IPS DF 6.9 (cell line): ENCODE measurements at regions not wholly inside any gene's neighbourhood (a gene's known extent, or its start where the extent isn't known, plus 50 kb on each side); places are given as distances from the start of the nearest gene placed in this dataset.

Experiments
- DNase-seq: peaks from one replicate; pipeline ENCODE4 v3.0.0-alpha.2; 2013; ENCODE audit warnings: low read depth, low spot score
- H3K27ac ChIP-seq: one replicate; pipeline ENCODE4 v1.5.1; 2013; ENCODE audit warnings: low read length, control low read depth
- H3K27me3 ChIP-seq: 2 replicates; pipeline ENCODE4 v1.6.1; 2013; ENCODE audit warnings: mild to moderate bottlenecking, low read length; ENCODE audit not compliant: control insufficient read depth, insufficient read depth
- H3K36me3 ChIP-seq: 2 replicates; pipeline ENCODE4 v1.6.1; 2013; ENCODE audit warnings: low read length; ENCODE audit not compliant: control insufficient read depth, insufficient read depth
- H3K4me1 ChIP-seq: 2 replicates; pipeline ENCODE4 v1.6.1; 2013; ENCODE audit warnings: low read length; ENCODE audit not compliant: control insufficient read depth, insufficient read depth
- H3K4me3 ChIP-seq: 2 replicates; pipeline ENCODE4 v1.5.1; 2013; ENCODE audit warnings: mild to moderate bottlenecking, low read length
- H3K9me3 ChIP-seq: 2 replicates; pipeline ENCODE4 v1.6.1; 2013; ENCODE audit warnings: low read length, inconsistent platforms; ENCODE audit not compliant: control insufficient read depth, insufficient read depth
- WGBS: extraction: QIAGEN DNeasy Blood & Tissue Kit; methylation state at CpG from one replicate; pipeline ENCODE4 v1.1.7; 2013; ENCODE audit warnings: mixed read lengths, missing lambda C conversion rate; ENCODE audit not compliant: insufficient read length, insufficient coverage; 5-methylcytosine and 5-hydroxymethylcytosine counted together

GRCh38 chr10:60706146-60706545, 72.1 kb upstream of the CDK1 start:
- no peak for DNase-seq
- H3K27me3 ChIP-seq = no peaks in the 10 kb centered on the region
- no peaks in the 10 kb centered on the region for H3K4me1 ChIP-seq
- H3K4me3 ChIP-seq = no peak overlapping the region
- H3K27ac ChIP-seq = no peak overlapping the region
- no peaks in the 10 kb centered on the region; the same call in 1 of the 2 replicates for H3K9me3 ChIP-seq
- H3K36me3 ChIP-seq = no peaks in the 10 kb centered on the region
- WGBS = no CpG with 5 or more reads among the region's 1 CpG

- no peaks in the 10 kb centered on the region for H3K4me1 ChIP-seq
- H3K36me3 ChIP-seq = no peaks in the 10 kb centered on the region
- no CpG with 5 or more reads among the region's 1 CpG for WGBS
- H3K4me3 ChIP-seq = no peak overlapping the region
- no peaks in the 10 kb centered on the region for H3K27me3 ChIP-seq
- no peak for DNase-seq
- no peak overlapping the region for H3K27ac ChIP-seq
- H3K9me3 ChIP-seq = no peaks in the 10 kb centered on the region; the same call in 1 of the 2 replicates
These were observed 72.9 kb upstream of the CDK1 start for GRCh38 chr10:60705376-60705775.

- Histone ChIP-seq H3K4me3 (no peak overlapping the region), H3K36me3 (no peaks in the 10 kb centered on the region), H3K27ac (no peak overlapping the region), H3K9me3 (no peaks in the 10 kb centered on the region; the same call in 1 of the 2 replicates), H3K27me3 (no peaks in the 10 kb centered on the region), H3K4me1 (no peaks in the 10 kb centered on the region)
- no peak for DNase-seq
- no CpG with 5 or more reads among the region's 3 CpGs for WGBS
These were observed 73.8 kb upstream of the CDK1 start for GRCh38 chr10:60704471-60704870.

GRCh38 chr10:60703266-60704041, 74.8 kb upstream of the CDK1 start:
- H3K27me3 ChIP-seq = no peaks in the 10 kb centered on the region
- H3K9me3 ChIP-seq = no peaks in the 10 kb centered on the region; the same call in 1 of the 2 replicates
- no peak overlapping the region for H3K4me3 ChIP-seq
- no CpG with 5 or more reads among the region's 7 CpGs for WGBS
- no peaks in the 10 kb centered on the region for H3K36me3 ChIP-seq
- no peaks in the 10 kb centered on the region for H3K4me1 ChIP-seq
- DNase-seq = no peak
- no peak overlapping the region for H3K27ac ChIP-seq

- Histone ChIP-seq H3K27ac (no peak overlapping the region), H3K9me3 (no peaks in the 10 kb centered on the region), H3K4me1 (no peaks in the 10 kb centered on the region), H3K36me3 (no peaks in the 10 kb centered on the region), H3K27me3 (no peaks in the 10 kb centered on the region), H3K4me3 (no peak overlapping the region)
- DNase-seq = no peak
These were observed 90.6 kb upstream of the CDK1 start for GRCh38 chr10:60687679-60688078.

GRCh38 chr10:60684091-60684490, 94.2 kb upstream of the CDK1 start:
- no peak for DNase-seq
- H3K9me3 ChIP-seq = no peaks in the 10 kb centered on the region

GRCh38 chr10:60681103-60681502, 97.2 kb upstream of the CDK1 start:
- no CpG with 5 or more reads among the region's 2 CpGs for WGBS
- Histone ChIP-seq H3K36me3 (no peaks in the 10 kb centered on the region), H3K4me1 (peaks cover 1% of the 10 kb centered on the region; the same call in 1 of the 2 replicates), H3K4me3 (no peak overlapping the region), H3K27ac (no peak overlapping the region), H3K27me3 (no peaks in the 10 kb centered on the region), H3K9me3 (no peaks in the 10 kb centered on the region)
- DNase-seq = no peak

More at GRCh38 chr10:60684091-60684490, 94.2 kb upstream of the CDK1 start:
- Histone ChIP-seq H3K36me3 (no peaks in the 10 kb centered on the region), H3K4me3 (no peak overlapping the region), H3K27ac (no peak overlapping the region), H3K27me3 (no peaks in the 10 kb centered on the region), H3K4me1 (no peaks in the 10 kb centered on the region)
- no CpG with 5 or more reads among the region's 15 CpGs for WGBS

- WGBS = no CpG with 5 or more reads among the region's 10 CpGs
- no peak for DNase-seq
- H3K9me3 ChIP-seq = no peaks in the 10 kb centered on the region
These were observed 98.8 kb upstream of the CDK1 start for GRCh38 chr10:60679388-60679990.

GRCh38 chr10:60678978-60679377, 99.3 kb upstream of the CDK1 start:
- no peak overlapping the region for H3K4me3 ChIP-seq
- peaks cover 1% of the 10 kb centered on the region; the same call in 1 of the 2 replicates for H3K4me1 ChIP-seq
- H3K36me3 ChIP-seq = no peaks in the 10 kb centered on the region
- no peaks in the 10 kb centered on the region for H3K9me3 ChIP-seq
- no peaks in the 10 kb centered on the region for H3K27me3 ChIP-seq
- no CpG with 5 or more reads among the region's 4 CpGs for WGBS
- no peak overlapping the region for H3K27ac ChIP-seq
- DNase-seq = no peak

More at GRCh38 chr10:60679388-60679990, 98.8 kb upstream of the CDK1 start:
- Histone ChIP-seq H3K36me3 (no peaks in the 10 kb centered on the region), H3K4me3 (no peak overlapping the region), H3K27me3 (no peaks in the 10 kb centered on the region), H3K27ac (no peak overlapping the region), H3K4me1 (peaks cover 1% of the 10 kb centered on the region; the same call in 1 of the 2 replicates)

GRCh38 chr10:60677531-60678129, 100.6 kb upstream of the CDK1 start:
- Histone ChIP-seq H3K4me1 (peaks cover 1% of the 10 kb centered on the region; the same call in 1 of the 2 replicates), H3K4me3 (no peak overlapping the region), H3K9me3 (no peaks in the 10 kb centered on the region), H3K27ac (no peak overlapping the region), H3K36me3 (no peaks in the 10 kb centered on the region), H3K27me3 (no peaks in the 10 kb centered on the region)
- DNase-seq = no peak
- no CpG with 5 or more reads among the region's 4 CpGs for WGBS
